ENCODE measurements at regions not wholly inside any gene's neighbourhood (a gene's known extent, or its start where the extent isn't known, plus 50 kb on each side); places are given as distances from the start of the nearest gene placed in this dataset.

- no peak for TF ChIP-seq CTCF (IDR thresholded peaks at IDR 0.05)
- no peak for TF ChIP-seq POLR2A (IDR thresholded peaks at IDR 0.05)
Observed at GRCh38 chr4:81990898-81991297, 382.9 kb downstream of the HNRNPD start.
